Heart left ventricle (tissue), 13 donors: ENCODE measurements at regions not wholly inside any gene's neighbourhood (a gene's known extent, or its start where the extent isn't known, plus 50 kb on each side); places are given as distances from the start of the nearest gene placed in this dataset.

Source experiments
- CTCF ChIP-seq, 12 donors: fragments of 200-600 bp; sonication (generic) in 4 of 12; IDR thresholded peaks; one replicate each; pipeline versions ENCODE4 v1.5.0 to v1.8.0; 2018 to 2022; ENCODE audit warnings: antibody characterized with exemption in 12 of 12, mild to moderate bottlenecking in 5 of 12
- POLR2A ChIP-seq, 2 donors: fragments of 450-650 bp; IDR thresholded peaks; one replicate each; pipeline ENCODE4 v1.6.1; 2017; ENCODE audit warnings: antibody characterized with exemption in 2 of 2, mild to moderate bottlenecking in 2 of 2, moderate library complexity in 2 of 2
- donor health status: ischemic (EF 13 %, LVEDD 7.1; RV severe dilation, severe dysfunction).
- donor health status: DM: no; HTN: yes; CAD: no.
- donor health status: DM: no; HTN: no; CAD: no.
- donor health status: ischemic (EF 25% LVEDD 6.9; RV normal size, moderate dysfunction).
- donor health status: ischemic (EF 25% LVEDD 5.7; RV mildly dilated, moderate dysfunction).
- donor health status: ischemic (EF 35%, LVEDD 5.7; RV mildly dilated, moderate dysfunction).
- donor health status: nonischemic (EF 11% LVEDD 7.7; RV severe dilation, severe dysfunction).
- donor health status: DM: yes; HTN: yes; CAD: no.
- donor health status: PGD.
- donor health status: ischemic (EF 29% LVEDD 5.4; RV normal size, mild dysfunction).
- donor health status: nonischemic (EF 23%, LVEDD 6.1; RV moderate dilation, normal function).

- TF ChIP-seq CTCF (IDR thresholded peaks at IDR 0.05) (no peak), POLR2A (IDR thresholded peaks at IDR 0.05) (no peak)
These were observed 289.8 kb upstream of the HABP2 start for GRCh38 chr10:113263056-113263455.
